HG02973 (cell line): ENCODE measurements at regions not wholly inside any gene's neighbourhood (a gene's known extent, or its start where the extent isn't known, plus 50 kb on each side); places are given as distances from the start of the nearest gene placed in this dataset.

Source experiments
- ATAC-seq: cut with Tn5 transposase; IDR thresholded peaks from one replicate; pipeline ENCODE4 v1.9.1; 2021; ENCODE audit warnings: moderate library complexity; ENCODE audit not compliant: unreplicated experiment

DNA sequence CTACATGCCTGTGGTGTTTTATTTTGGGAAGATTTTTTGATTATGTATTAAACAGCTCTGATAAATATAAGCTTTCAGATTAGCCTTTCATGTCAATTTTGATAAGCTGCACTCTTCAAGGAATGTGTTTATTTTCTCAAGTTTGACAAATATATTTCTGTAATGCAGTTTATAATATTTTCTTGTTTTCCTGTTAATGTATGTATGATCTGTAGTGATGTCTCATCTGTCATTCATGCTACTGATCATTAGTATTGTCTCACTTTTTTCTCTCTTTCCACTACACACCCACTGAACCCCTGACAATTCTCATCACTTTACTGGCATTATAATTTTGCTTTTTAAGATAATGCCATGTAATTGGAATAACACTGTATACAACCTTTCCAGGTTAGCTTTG lies 100.9 kb downstream of the TMEM18 start:
- no peak for ATAC-seq

DNA sequence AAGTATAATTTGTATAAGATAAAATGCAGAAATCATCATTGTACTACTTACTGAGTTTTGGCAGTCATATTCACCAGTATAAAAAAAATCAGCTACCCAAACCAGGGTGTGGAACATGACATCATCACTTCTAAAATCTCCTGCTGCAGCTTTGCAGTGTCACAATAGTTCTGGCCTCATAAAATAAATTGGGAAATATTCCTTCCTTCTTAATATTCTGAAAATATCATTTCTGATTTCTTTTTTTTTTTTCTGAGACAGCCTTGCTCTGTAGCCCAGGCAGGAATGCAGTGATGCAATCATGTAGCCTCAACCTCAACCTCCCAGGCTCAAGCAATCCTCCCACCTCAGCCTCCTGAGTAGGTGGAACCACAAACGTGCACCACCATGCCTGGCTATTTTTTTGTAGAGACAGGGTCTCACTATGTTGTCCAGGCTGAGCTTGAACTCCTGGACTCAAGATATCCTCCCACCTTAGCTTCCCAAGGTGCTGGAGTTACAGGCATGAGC lies 101.4 kb downstream of the TMEM18 start:
- ATAC-seq = no peak

DNA sequence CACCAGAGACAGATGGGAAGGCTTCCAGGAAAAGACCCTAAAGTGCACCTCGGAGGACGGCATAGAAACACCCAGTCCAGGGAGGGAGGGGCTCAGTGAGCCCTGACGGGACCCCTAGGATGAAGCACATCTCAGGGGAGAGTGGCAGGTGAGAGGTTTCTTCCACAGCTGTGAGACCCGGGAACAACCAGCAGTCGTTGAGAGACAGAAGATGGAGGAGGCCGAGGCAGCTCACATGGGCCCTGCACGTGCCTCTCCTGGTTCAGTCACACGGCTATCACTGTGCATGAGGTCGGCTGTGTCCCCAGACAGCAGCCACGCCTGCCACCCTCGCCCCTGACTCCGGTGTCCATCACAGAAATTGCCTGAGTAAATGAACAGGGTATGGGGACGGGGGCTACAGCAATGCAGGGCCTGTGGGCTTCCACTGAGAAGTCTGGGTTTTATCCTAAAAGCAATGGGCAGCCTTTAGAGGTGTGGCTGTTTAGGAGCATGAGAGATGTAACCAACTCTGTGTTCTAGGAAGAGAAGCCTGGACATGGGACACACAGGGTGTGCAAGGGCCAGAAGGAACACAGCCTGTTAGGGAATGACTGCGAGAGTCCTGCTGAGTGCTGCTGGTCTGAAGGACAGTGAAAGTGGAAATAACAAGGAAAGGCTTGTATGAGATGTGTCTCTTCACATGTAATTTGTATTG lies 102.0 kb downstream of the TMEM18 start:
- ATAC-seq = no peak

DNA sequence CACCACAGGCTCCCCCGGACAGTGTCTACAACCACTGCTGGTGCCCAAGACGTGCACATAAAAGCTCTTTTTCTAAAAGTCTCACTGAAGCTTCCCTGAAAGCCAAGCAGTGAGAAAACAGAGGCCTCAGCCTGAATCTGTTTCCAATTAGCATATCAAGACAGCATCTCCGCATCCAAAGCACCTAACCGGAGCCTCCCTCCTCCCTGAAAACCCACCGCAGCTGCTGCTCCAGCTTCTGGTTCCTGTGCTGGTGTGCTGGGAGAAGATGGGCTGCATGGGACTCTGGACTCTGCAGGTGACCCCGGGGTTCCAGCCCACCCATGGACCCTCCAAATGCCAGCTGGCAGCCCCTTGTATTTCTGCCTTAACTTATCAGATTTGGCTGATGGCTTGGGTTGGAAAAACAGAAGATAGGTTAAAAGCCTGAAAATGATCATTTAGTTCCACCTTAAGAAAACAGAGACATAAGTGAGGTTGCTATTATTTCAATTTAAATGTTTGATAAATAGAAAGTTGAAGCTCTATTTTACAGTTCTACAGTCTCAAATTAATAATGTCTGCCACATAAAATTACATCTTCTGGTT lies 103.3 kb downstream of the TMEM18 start:
- no peak for ATAC-seq

DNA sequence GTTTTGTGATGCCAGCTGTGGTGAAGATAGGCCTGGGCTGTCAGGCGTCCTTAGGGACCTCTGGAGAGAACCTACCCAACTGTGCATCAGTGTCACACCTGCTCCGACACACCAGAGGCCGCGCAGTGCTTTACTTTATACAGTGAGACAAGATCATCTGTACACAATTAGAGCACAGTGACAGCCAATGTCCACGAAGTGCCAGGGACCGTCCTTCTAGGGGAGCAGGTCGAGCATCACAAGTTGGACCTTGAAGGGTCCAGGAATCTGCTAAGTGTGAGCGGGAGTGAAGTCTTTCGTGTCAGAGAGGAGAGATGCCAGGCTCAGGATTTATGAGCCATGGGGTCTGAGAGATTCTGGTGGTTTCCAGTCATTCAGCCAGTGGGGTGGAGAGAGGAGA lies 104.2 kb downstream of the TMEM18 start:
- ATAC-seq = no peak

DNA sequence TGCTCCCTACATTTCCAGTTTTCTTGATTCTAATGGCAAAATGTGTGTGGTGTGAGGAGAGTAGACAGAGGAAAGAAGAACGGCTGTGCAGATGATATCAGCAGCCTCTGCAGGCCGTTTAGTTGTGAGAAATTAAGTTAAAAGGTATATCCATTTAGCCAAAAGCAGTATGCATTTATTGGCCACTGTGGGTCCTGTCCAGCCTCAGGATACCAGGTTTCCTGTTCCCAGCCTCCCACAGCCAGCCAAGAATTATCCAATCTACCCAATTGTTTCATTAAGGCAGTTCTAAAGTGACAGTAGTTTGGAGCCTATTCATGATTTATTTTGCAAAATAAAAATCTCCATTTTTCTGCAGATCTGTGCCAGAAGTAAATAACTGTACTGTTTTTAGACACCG lies 107.5 kb downstream of the TMEM18 start:
- ATAC-seq = no peak

DNA sequence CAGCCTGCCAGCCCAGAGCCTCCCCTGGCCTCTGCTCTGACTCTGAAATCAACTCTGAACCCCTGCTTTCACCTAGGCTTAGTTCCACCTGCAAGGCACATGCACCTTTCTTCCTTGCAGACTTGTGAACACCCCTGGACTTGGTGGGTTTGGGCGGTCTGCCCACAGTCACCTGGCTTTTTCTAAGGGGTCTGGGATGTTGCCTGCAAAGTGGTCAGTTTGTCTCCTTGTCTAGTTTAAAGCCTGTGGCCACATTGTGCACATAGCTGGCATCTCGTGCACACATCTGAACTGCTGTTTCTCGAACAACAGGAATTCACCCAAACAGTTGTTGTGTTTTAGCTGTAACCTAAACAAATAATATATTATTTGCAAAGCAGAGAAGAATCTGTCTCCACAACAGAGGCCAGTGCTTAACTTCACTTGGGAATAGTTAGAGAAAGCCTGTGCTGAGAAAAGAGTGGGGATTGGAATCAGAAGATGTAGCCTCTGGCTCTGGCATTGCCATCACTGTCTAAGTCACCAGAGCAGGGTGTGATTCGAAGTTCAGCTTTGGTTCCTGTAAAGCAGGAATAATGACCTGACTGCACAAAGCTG lies 108.5 kb downstream of the TMEM18 start:
- no peak for ATAC-seq

DNA sequence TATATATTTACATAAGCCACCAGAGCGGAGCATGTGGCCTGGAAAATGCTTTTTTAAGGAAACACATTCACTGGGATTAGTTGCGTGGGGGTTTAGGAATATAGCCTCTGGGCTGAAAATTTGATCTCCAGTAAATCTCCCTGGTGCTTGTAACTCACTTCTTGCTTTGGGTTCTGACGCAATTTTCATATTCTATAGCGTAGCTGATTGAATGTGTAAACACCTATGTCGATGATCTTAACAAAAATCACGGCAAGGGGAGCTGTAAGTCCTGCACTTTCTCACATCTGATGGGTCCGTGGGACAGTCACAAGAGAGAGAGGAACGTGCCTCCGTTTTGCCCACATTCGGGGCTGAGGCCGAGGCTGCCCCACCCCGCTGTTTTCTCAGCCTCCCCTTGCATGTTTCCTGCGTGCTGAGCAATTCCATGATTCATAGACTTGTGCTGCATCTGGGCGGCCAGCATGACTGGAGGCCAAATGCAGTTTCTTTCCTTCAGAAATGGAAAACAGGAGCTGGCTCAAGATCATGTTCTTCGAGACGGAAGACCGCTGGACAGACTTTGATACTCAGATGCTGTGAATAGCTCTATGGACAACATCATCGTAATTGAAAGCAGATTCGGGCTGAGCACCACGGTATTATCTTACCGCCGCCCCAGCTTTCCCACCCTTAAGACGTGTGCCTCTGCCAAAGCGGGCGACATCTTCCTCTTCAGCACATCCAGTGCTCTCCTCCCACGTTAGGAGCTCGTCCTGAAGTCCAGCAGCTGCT lies 109.2 kb downstream of the TMEM18 start:
- no peak for ATAC-seq

DNA sequence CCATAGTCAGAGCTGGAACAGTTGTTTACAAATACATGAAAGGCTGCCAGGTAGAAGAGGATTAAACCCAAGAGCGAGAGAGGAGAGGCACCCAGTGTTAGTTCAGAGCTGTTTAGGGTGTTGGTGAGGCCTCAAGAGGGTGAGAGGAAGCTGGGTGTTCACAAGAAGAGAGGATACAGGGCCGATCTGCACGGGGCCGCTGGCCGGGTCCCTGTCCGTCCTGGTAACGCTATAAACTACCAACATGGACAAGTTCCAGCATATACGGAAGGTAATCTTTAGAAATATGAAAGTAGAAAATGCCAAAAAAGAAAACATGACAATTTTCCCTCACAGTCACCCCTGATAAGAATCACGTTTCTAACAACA lies 109.7 kb downstream of the TMEM18 start:
- no peak for ATAC-seq

DNA sequence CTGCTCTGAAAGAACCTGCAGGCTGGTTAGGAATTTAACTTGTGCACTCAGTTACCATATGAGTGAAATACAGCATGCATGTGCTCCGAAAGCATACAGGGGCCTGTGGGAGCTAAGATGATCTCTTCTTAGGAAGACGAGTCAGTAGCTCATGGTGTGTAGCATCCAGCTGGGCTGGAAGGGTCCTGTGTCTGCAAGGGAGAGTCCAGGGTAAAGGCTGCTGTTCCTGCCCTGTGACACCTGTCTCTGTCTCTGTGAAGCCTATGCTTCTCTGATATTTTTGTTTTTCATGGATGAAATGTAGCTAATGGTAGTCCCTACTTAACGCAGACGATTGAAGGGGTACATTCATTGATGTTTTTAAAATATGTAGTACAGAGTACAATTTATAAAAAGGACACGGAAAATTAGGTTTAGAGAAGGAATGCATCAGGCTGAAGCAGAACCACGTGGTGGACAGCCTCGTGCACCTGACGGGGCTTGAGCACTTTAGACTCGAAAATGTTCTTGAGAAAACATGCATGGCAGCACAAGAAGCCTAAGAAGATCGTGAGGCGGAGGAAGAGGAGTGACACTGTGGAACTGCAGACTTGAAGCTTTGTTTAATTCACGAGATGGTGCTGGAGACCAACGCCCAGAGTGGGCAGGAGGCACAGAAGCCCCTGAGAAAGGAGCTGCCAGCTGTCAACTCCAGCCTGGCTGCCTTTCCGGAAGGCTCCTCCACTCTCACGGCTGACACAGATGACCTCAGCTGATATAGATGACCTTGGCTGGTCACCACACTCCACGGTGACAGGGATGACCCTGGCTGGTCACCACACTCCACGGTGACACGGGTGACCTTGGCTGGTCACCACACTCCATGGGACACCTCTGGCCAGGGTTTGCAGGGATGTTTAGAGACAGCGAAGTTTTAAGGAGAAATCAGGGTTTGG lies 110.6 kb downstream of the TMEM18 start:
- no peak for ATAC-seq

DNA sequence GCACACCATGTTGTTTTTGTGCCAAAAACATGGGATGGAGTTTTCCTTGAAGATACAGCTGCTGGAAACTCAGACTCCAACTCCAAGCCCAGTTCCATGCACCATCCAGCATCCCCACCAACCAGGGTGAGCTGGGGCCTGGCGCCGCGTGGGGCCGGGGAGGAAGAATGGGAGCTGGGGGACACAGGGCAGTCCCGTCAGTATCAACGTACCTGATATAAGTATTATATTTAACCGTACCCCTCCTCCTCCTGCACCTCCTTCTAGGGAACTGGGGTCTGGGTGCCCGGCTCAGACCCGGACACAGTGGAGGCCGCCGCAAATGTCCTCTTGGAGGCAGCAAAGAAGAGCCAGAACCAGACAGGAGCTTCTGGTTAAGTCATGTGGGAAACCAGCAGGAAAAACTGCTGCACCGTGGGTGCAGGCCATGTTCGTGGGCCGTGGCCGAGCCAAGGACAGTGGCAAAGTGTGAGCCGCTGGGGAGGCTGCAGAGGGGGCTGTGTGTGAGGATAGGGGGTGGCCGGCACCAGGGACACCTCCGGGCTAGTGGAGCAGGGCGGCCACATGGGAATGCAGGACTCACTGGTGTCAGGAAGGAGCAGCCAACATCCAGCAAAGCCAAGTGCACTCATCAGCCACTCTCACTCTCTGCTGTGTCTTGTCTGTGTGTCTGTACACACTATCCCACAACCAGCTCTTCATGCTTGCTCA lies 112.6 kb downstream of the TMEM18 start:
- ATAC-seq = no peak

DNA sequence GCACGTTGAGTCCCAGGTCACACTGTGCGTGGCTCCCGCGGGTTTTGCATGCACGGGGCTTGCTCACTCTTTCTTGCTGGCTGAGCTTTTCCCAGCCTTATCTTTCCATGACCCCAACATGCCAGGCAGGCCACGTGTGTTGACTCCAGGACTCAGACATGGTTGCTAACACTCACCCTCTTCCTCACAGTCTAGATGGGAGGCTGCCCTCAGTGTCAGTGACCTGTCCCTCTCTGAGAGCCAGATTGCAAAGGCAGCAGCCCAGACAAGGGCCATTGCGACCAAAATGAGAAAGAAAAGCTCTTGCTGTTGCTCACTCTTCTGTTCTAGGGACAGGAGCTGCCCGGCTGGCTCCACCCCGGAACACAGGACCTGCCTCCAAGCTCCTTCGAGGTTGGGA lies 113.7 kb downstream of the TMEM18 start:
- ATAC-seq = no peak

DNA sequence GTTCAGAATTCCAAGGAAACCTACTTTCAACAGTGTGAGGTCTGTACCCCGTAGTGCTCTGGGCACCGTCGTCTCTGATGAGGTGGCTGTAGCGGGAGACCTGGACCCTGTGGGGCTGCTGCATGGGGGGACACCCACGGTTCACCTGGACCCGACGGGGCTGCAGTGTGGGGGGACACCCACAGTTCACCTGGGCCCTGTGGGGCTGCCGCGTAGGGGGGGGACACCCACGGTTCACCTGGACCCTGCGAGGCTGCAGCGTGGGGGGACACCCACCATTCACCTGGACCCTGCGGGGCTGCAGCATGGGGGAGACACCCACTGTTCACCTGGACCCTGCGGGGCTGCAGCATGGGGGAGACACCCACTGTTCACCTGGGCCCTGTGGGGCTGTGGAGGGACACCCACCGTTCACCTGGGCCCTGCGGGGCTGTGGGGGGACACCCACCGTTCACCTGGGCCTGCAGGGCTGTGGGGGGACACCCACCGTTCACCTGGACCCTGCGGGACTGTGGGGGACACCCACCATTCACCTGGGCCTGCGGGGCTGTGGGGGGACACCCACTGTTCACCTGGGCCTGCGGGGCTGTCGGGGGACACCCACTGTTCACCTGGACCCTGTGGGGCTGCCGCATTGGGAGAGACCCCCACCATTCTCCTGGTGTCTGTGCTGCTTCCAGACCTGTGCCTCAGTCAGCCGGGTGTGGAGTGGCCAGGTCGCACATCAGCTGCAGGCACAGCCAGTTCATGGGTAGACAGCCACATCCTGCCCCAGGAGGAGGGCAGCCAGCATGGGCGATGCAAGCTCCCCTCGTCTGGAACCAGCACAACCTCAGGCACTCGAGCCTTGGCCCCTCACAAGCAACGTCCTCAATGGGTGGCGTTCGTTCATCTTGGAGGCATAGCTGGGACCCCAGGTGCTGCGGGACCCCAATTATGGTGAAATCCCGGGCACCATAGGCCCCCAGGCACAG lies 114.5 kb downstream of the TMEM18 start:
- no peak for ATAC-seq

DNA sequence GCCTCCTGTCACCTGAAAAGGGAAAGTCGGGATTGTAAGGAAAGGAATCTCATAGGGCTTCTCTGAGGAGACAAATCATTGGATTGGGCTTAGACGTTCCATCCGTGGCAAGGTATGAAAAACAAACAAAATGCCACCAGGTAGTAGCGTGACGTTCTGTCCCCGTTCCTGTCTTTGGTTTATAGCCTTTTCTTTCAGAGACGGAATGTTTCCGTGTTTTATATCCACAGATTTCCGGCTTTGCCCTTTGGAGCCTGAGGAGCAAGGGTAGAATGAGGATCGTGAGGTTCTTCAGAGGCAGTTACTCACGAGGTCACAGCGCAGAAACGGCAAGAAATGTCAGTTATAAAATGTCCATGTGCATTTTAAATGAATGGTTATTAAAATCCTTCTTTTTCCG lies 118.3 kb downstream of the TMEM18 start:
- ATAC-seq = no peak

DNA sequence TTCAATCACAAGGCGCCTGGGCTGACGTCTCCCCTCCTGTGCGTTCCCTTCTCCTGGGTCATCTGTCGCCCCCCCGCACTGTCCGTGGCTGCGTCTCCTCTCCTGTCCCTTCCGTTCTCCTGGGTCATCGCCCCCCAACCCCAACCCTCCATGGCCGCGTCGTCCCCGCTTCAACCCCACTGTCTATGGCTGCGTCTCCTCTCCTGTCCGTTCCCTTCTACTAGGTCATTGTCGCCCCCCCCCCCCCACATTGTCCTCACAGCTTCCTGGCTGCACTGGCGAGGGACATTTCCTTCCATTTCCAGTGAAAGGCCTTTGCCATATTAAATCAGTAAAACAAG lies 118.9 kb downstream of the TMEM18 start:
- no peak for ATAC-seq

DNA sequence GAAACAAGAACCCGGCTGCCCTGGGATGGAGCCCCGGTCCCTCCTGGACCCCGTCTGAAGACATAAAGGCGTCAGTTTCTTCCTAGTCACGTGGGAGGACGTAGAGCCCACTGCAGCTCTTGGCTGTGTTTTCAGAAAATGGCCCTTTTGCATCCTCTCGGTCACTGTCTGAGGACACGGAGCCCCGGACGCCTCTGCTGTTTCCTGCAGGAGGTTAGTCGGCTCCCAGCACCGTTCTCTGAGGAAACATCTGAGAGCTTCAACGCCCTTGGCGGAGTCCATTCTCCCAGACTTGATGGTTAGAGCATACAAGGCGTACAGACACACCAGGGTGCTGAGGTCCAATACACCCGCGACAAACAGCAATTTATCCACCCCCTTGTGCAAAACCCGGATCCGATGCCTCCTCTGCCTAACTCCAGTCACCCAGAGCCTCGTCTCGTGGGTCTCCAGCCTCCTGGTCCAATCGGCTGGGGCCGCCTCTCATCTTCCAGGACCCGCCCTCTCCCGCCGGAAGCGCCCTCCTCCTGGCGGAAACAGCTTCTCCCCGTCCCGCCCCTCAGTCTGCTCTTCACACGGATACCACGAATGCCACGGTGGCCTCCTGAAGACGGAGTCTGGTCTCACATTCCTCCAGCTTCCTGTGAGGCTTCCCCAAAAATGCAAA lies 119.4 kb downstream of the TMEM18 start:
- no peak for ATAC-seq

DNA sequence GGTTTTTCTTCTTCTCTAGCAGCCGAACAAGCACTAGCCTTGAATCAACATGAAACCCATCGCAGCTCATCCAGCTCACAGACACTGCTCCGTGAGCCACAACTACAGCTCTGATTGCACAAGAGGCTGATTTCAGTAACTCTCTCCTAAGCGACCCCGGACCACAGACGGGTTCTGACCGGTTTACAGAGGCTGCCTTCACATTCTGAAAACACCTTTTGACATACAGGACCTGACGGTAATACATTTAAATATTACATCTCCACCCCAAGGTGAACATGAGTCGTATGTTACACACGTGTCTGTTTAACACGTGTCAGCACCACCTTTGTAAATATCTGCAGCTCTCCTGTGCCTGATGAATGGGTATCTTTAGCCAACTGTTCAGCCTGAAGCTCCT lies 120.7 kb downstream of the TMEM18 start:
- no peak for ATAC-seq

DNA sequence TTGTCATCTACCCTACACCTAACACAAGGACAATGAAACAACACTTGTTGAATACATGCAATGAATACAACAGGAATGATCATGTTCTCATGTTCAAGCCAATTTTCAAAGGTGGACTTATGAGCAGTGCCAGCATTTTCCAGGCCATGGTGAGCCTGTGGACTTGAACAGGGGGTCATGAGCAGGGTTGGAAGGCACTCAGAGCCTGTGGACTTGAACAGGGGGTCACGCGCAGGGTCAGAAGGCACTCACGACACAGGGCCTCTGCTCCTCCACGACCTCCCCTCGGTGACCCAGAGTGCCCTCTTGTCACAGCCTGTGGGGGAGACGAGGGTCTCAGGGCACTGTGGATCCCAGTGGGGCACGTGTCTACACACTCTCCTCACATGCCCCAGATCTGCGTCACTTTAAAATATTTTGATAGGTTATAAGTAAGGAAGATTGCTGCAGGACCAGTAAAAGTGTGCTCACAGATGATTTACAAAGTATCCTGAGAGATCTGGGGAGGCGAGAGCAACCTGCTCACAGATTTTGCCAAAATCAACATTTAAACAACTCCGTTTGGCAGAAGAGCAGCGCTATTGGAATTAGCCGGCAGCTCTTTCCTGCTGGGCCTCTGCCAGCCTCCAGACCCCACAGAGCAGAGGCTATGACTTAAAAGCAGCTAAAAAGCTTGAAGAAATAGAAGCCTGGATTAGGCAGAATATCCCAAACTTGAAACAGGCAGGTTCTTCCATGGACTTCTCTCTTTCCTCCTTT lies 121.9 kb downstream of the TMEM18 start:
- ATAC-seq = no peak
